OCI-LY1 (cell line): ENCODE measurements at regions not wholly inside any gene's neighbourhood (a gene's known extent, or its start where the extent isn't known, plus 50 kb on each side); places are given as distances from the start of the nearest gene placed in this dataset.

Experiments used
- H2AFZ ChIP-seq: fragments of 200-600 bp; sonication (generic), shearing (Covaris generic); 2 replicates; pipeline ENCODE4 v1.6.0; 2014; ENCODE audit warnings: antibody characterized with exemption, mild to moderate bottlenecking, low read length
- H3F3A ChIP-seq: fragments of 200-600 bp; sonication (generic), shearing (Covaris generic); 2 replicates; pipeline ENCODE4 v1.6.0; 2014; ENCODE audit warnings: mild to moderate bottlenecking, antibody characterized with exemption, low read length, moderate library complexity; ENCODE audit not compliant: insufficient read depth
- H3K27ac ChIP-seq: fragments of 200-600 bp; sonication (generic); 2 replicates; pipeline ENCODE4 v1.5.1; 2014; ENCODE audit warnings: low read length, mixed run types, mild to moderate bottlenecking, low read depth; ENCODE audit not compliant: poor library complexity, severe bottlenecking
- H3K27me3 ChIP-seq: fragments of 200-600 bp; sonication (generic); 2 replicates; pipeline ENCODE4 v1.6.0; 2014; ENCODE audit warnings: antibody characterized with exemption, mild to moderate bottlenecking, low read length, moderate library complexity; ENCODE audit not compliant: insufficient read depth
- H3K36me3 ChIP-seq: fragments of 200-600 bp; sonication (generic); 2 replicates; pipeline ENCODE4 v1.6.1; 2014; ENCODE audit warnings: mild to moderate bottlenecking, antibody characterized with exemption, low read length, moderate library complexity, mixed read lengths; ENCODE audit not compliant: insufficient read depth
- H3K4me1 ChIP-seq: fragments of 200-600 bp; sonication (generic); 2 replicates; pipeline ENCODE4 v1.5.1; 2014; ENCODE audit warnings: mild to moderate bottlenecking, low read length, moderate library complexity; ENCODE audit not compliant: insufficient read depth, severe bottlenecking
- H3K4me2 ChIP-seq: fragments of 200-600 bp; sonication (generic), shearing (Covaris generic); 2 replicates; pipeline ENCODE4 v1.6.1; 2014; ENCODE audit warnings: low read length
- H3K4me3 ChIP-seq: fragments of 200-600 bp; sonication (generic); 2 replicates; pipeline ENCODE4 v1.5.1; 2014; ENCODE audit warnings: low read length, low read depth, mild to moderate bottlenecking, mixed read lengths; ENCODE audit not compliant: poor library complexity, severe bottlenecking
- H3K79me2 ChIP-seq: fragments of 200-600 bp; shearing (Covaris generic); 2 replicates; pipeline ENCODE4 v1.6.1; 2016; ENCODE audit warnings: mixed run types, low read length, mixed read lengths; ENCODE audit not compliant: insufficient read depth
- H3K9ac ChIP-seq: fragments of 200-600 bp; sonication (generic), shearing (Covaris generic); 2 replicates; pipeline ENCODE4 v1.6.1; 2014; ENCODE audit warnings: mild to moderate bottlenecking, low read length, mixed read lengths
- H3K9me2 ChIP-seq: fragments of 200-600 bp; sonication (generic), shearing (Covaris generic); 2 replicates; pipeline ENCODE4 v1.6.1; 2014; ENCODE audit warnings: low read depth, mild to moderate bottlenecking, low read length, mixed read lengths
- H3K9me3 ChIP-seq: fragments of 200-600 bp; shearing (Covaris generic); 2 replicates; pipeline ENCODE4 v1.6.1; 2014; ENCODE audit warnings: low read length, mixed read lengths
- H4K20me1 ChIP-seq: fragments of 200-600 bp; sonication (generic), shearing (Covaris generic); 2 replicates; pipeline ENCODE4 v1.6.0; 2016; ENCODE audit warnings: mild to moderate bottlenecking, low read length; ENCODE audit not compliant: insufficient read depth
- EZH2 ChIP-seq: fragments of 200-600 bp; sonication (generic), shearing (Covaris generic); IDR thresholded peaks from 2 replicates; pipeline ENCODE4 v1.8.0; 2017; ENCODE audit warnings: borderline replicate concordance, mixed run types, mild to moderate bottlenecking, antibody characterized with exemption, low read length, moderate library complexity, mixed read lengths
- TF ChIP-seq, protein P1 (sequence below): fragments of 200-600 bp; sonication (generic), shearing (Covaris generic); IDR thresholded peaks from 2 replicates; pipeline ENCODE4 v1.5.1; 2017; ENCODE audit warnings: mild to moderate bottlenecking, antibody characterized with exemption, low read length, moderate library complexity, mixed read lengths

- H3K4me1 ChIP-seq = no peaks in the 10 kb centered on the region
Measured at GRCh38 chr3:64919934-64920333, 232.1 kb upstream of the ADAMTS9 start.

DNA sequence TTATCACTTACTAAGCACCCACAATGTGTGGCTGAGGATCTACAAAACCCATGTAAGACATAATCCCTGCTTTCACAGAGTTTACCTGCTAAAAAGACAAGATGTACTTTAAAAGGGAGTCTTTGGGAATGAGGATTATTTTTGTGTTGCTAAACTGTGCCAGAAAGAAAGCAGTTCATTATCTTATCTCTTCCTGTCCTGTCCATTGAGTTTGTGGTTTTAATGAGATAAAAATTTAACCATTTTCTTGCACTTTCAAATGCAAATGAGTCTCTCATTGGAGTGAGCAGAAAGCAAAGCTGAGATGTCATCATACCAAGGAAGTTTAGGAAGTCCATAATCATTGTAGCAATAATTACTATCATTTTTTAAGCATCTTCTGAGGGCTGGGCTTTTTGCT is 231.2 kb upstream of the ADAMTS9 start:
- Histone ChIP-seq H4K20me1 (no peaks in the 10 kb centered on the region), H3K79me2 (no peaks in the 10 kb centered on the region), H3F3A (no peaks in the 10 kb centered on the region), H3K4me3 (no peak overlapping the region), H3K9me3 (no peaks in the 10 kb centered on the region), H3K36me3 (no peaks in the 10 kb centered on the region), H3K4me2 (no peak overlapping the region), H3K27ac (no peak overlapping the region), H2AFZ (no peak overlapping the region), H3K9me2 (no peaks in the 10 kb centered on the region), H3K9ac (no peak overlapping the region), H3K27me3 (no peaks in the 10 kb centered on the region), H3K4me1 (no peaks in the 10 kb centered on the region)
- no peak for TF ChIP-seq EZH2
- TF ChIP-seq, protein P1, sequence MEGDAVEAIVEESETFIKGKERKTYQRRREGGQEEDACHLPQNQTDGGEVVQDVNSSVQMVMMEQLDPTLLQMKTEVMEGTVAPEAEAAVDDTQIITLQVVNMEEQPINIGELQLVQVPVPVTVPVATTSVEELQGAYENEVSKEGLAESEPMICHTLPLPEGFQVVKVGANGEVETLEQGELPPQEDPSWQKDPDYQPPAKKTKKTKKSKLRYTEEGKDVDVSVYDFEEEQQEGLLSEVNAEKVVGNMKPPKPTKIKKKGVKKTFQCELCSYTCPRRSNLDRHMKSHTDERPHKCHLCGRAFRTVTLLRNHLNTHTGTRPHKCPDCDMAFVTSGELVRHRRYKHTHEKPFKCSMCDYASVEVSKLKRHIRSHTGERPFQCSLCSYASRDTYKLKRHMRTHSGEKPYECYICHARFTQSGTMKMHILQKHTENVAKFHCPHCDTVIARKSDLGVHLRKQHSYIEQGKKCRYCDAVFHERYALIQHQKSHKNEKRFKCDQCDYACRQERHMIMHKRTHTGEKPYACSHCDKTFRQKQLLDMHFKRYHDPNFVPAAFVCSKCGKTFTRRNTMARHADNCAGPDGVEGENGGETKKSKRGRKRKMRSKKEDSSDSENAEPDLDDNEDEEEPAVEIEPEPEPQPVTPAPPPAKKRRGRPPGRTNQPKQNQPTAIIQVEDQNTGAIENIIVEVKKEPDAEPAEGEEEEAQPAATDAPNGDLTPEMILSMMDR = no peak

More at GRCh38 chr3:64919934-64920333, 232.1 kb upstream of the ADAMTS9 start:
- Histone ChIP-seq H3K36me3 (no peaks in the 10 kb centered on the region), H3K27me3 (no peaks in the 10 kb centered on the region), H3K9ac (no peak overlapping the region), H2AFZ (no peak overlapping the region), H3K27ac (no peak overlapping the region), H4K20me1 (no peaks in the 10 kb centered on the region), H3K79me2 (no peaks in the 10 kb centered on the region), H3K4me2 (no peak overlapping the region), H3K9me3 (no peaks in the 10 kb centered on the region), H3K9me2 (no peaks in the 10 kb centered on the region), H3F3A (no peaks in the 10 kb centered on the region), H3K4me3 (no peak overlapping the region)
- TF ChIP-seq, protein P1 = no peak
- TF ChIP-seq EZH2 = no peak

DNA sequence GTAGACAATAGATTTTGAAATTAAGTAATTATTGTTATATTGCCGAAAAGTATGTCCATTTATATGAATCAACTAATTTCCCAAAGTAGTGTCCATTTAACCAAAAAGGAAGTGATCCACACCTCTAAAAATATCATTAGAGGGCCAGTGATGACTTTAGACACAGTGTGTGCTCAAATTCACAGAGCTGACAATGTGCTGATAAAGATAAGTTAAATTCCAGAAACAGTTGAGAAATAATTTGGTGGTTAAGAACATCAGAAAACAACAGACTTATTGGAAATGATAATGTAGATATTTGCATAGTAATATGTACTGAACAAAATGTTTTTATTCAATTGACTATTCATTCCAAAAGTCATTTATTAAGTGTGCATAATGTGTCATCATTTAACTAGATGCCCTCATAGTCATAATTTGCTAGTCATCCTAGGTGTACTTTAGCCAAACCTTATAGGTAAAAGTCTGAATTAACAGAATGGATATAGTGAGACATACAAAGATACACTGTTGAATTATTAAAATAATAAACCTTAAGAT is 230.2 kb upstream of the ADAMTS9 start:
- no peak for TF ChIP-seq EZH2
- TF ChIP-seq, protein P1 = no peak
- Histone ChIP-seq H3K4me3 (no peak overlapping the region), H3K9me3 (no peaks in the 10 kb centered on the region), H3K27ac (no peak overlapping the region), H3K4me2 (no peak overlapping the region), H3F3A (no peaks in the 10 kb centered on the region), H3K4me1 (no peaks in the 10 kb centered on the region), H3K36me3 (no peaks in the 10 kb centered on the region), H3K9ac (no peak overlapping the region), H4K20me1 (no peaks in the 10 kb centered on the region), H3K9me2 (no peaks in the 10 kb centered on the region), H3K27me3 (no peaks in the 10 kb centered on the region), H2AFZ (no peak overlapping the region), H3K79me2 (no peaks in the 10 kb centered on the region)
